ENCODE measurements at regions not wholly inside any gene's neighbourhood (a gene's known extent, or its start where the extent isn't known, plus 50 kb on each side); places are given as distances from the start of the nearest gene placed in this dataset.

DNA sequence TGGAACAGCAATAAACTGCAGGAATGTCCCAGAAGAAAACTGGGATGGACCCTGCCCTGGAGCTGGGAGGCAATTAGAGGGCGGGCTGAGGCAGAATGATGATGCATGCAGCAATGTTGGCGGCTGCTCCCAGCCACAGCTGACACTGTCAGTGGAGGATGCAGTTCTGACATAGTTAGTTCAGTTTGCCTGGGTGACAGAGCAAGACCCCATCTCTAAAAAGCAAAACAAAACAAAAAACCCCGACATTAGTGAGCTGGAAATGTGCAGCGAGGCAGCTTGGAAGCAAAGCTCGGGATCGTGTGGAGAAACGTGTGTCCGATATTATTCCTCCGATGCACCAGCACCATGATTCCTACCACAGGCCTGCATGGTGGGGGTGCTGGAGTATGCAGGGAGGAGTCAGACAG, 110.1 kb upstream of the UQCRFS1 start:
- DNase-seq (ENCODE audit: low read depth in 4 of 4, low spot score in 1 of 4) = no peak

DNA sequence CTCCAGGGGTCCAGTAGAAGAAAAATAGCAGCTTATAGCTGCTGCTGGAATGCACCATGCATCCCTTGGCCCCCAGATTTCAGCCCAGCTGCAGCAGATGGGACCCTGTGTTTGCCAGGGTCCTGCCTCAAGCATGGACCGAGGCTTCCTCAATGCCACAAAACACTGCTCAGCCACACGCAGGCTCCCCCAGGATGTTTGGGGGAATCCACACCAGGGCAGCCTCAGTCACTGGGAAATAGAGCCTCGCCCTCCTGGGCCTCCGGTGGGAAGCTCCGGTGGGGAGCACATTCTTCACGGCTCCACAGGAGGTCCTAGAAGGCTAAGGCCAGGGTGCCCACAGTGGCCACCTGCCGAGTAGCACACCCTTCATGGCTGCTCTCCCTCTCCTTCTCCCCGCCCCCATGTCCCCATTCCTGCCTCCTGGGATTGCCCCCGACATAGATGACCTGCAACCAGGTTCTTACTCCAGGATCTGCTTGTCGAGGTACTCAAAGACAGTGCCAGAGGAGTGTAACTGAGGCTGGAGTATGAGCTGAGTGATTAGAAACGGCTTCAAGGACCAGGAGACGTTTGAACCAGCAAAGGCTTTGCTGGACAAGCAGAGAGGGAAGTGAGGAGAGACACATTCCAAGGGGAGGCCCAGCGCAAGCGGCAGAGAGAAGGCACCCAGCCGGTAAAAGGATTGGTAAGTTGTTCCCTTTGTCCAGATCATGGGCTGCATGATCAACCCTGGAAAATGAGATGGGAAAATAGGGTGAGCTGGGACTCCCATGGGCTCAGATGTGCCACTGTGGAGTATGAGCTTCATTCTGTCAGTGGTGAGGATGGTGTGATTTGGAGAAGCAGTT, 110.7 kb upstream of the UQCRFS1 start:
- no peak for DNase-seq (ENCODE audit: low read depth in 4 of 4, low spot score in 1 of 4)

DNA sequence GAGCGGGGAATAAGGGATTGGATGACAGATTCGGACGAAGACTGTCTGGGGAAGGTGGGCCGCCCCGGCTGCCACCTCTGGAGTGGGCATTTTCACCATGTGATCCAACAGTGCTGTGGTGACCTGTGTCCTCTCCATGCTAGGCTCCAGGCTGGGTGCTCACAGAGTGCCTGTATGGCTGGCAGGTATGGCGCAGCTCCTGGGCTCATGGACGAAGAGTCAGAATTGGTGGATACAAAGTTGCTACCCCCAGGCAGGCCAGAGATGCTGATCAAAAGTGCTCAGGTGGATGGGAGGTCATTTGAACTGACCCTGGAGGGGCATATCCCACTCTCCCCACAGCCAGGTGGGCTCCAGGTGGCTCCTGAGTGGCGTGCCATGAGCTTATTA, 111.3 kb upstream of the UQCRFS1 start:
- DNase-seq (ENCODE audit: low read depth in 4 of 4, low spot score in 1 of 4) = no peak

DNA sequence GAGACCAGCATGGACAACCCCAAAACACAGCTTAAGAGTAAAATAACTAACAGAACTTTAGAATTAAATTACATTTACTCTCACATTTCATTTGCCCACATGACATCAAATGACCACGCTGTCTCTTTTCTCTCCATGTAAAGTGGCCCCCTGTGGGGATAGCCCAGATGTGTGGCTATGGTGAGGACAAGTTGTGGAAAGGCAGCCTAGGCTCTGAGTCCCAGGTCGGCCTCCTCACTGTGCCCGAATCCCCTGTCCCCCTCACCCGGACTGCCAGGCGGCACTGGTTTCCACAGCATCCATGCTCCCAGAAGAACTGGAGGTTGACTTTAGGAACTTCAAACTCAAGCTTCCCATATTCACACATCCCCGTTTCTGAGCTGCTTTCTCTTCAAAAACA, 111.8 kb upstream of the UQCRFS1 start:
- DNase-seq (ENCODE audit: low read depth in 4 of 4, low spot score in 1 of 4) = no peak

DNA sequence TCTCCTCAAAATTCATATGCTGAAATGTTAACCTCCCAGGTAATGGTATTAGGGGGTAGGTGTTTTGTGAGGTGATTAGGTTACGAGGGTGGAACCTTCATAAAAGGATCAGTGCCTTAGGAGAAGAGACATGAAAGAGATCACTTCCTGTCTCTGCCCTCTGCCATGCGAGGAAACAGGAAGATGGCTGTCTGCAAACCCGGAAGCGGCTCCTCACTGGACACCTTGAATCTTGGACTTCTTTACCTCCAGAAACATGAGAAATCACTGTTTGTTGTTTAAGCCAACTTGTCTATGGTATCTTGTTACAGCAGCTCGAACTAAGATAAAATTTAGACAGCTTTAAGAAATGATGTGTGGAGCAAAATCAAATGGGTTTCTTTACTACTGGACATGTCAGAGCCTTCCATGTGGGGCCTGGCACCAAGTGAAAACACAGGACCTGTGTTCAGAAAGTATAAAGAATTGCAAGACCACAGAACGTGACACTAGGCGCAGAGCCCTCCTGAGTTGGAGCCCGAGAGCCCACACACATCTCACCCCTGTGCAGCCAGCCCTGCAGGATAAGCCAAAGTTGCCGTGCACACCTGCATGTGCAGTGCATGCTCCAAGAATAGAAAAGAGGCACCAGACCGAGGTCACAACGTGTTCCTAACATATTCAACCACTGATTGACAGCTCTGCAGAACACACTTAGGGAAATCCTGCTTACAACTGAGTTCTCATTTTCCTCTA, 112.5 kb upstream of the UQCRFS1 start:
- DNase-seq (ENCODE audit: low read depth in 4 of 4, low spot score in 1 of 4) = no peak

DNA sequence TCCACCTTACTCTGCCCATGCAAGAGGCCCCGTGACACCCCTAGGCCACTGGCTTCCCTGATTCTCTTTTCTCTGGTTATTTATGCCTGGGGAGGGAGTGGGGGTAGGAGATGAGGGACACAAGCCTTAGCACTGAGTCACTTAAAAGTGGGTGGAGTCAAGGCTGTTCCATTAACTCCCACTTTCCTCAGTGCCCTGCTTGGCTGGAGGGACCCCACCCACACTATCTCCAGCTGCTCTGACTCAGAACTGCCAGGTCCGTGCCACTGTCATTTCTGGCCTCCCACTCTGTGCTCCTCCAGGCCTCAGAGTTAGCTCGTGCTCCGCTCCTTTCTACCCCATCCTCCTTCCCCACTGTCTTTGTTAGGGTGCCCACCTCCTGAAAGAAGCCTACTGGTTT, 113.4 kb upstream of the UQCRFS1 start:
- no peak for DNase-seq (ENCODE audit: low read depth in 4 of 4, low spot score in 1 of 4)

DNA sequence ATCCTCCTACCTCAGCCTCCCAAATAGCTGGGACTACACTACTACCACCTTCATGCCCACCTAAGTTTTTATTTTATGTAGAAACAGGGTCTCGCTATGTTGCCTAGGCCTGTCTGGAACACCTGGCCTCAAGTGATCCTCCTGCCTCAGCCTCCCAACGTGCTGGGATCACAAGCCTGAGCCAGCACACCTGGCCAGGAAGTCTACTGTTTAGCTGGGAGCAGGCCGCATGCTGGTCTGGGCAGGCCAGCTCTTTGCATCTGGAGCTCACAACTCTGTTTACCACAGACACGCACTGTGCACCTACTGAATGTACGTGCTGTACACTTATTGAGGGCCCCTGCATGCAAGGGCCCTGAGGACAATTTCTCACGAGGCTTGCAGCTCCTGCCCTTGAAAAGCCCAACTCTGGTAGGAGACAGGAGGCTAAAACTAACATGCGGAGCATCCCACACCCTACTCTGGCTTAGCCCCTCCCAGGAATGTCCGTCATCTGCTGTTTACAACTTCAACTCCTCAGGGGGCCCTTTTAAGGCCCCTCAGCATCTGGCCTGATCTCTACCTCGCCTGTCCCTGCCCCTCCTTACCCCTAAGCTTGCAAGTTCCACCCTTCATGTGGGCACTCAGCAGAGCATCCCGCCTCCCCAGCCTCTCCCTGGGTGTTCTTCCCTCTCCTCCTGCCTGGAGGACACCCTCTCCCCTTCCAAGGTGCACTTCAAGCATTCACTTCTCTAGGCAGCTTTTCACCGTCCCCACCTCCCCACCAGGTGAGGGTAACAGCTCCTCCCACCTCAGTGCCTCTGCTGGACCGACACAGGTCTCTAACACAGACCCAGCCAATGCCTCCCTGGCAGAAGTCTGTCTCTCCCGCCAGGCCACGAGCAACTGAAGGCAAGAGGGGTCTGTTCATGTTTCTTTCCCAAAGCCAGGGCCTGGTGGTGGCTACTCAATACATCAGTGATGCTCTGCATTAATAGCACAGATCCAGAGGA, 114.2 kb upstream of the UQCRFS1 start:
- DNase-seq (ENCODE audit: low read depth in 4 of 4, low spot score in 1 of 4) = no peak

DNA sequence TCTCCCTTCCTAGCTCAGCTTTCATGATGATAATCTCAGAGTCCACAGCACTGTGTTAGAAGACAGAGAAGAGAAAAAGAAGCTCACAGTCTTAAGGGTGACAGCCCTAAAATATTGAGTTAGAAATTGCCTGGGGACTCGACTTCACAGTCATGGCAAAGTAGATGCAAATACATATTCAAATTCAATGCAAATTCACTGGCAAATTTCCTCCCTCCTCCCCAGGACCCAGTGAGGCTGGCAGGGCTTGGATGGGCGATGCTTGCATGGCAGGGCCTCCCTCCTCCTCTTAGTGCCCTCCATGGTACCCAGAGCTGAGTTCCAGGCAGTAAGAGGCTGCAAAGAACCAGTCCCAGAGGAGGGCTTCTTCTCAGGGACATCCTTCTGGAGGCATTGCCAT, 115.6 kb upstream of the UQCRFS1 start:
- no peak for DNase-seq (ENCODE audit: low read depth in 4 of 4, low spot score in 1 of 4)

DNA sequence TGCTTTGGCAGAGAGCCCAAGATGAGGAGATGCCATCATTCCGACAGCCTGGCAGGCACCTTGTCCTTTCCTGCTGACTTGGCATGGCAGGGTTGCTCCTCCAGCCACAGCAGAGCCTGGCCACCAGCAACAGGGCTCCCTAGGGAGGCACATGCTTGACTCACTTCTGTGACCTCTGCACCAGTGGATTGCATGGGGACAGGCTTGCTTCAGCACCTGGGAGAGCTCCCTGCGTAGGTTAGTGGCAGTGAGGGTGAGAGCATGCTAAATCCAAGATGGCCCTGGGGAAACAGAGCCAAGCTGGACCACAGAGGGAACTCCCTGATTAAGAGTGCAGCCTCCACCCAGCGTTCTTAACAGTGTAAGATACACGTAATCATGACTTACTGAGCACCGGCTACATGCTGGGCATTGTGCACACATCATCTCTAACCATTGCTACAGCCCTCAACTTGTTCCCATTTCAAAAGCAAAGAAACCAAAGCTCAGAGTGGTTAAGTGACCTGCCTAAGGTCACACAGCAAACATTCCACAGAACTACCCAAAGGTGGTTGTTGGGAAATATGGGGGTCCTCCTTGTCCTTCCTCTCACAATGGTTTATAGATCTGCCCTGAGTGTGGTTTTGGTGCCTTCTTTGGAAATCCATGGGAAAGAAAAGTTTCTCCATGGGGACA, 116.6 kb upstream of the UQCRFS1 start:
- DNase-seq (ENCODE audit: low read depth in 4 of 4, low spot score in 1 of 4) = no peak

DNA sequence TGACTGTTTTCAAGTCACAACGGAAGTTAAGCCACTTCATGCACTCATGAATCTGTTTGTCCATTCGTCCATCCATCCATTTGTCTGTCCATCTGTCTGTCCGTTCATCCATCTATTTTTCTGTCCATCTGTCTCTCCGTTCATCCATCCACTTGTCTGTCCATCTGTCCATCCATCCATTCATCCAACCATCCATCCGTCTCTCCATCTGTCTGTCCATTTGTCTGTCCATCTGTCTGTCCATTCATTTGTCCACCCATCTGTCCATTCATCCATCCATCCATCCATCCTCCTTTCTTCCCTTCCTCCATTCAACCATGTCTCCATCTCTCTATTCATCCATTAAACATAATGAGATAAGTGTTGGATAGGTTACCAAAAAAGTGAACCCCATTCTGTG, 123.5 kb upstream of the UQCRFS1 start:
- no peak for DNase-seq (ENCODE audit: low read depth in 4 of 4, low spot score in 1 of 4)

DNA sequence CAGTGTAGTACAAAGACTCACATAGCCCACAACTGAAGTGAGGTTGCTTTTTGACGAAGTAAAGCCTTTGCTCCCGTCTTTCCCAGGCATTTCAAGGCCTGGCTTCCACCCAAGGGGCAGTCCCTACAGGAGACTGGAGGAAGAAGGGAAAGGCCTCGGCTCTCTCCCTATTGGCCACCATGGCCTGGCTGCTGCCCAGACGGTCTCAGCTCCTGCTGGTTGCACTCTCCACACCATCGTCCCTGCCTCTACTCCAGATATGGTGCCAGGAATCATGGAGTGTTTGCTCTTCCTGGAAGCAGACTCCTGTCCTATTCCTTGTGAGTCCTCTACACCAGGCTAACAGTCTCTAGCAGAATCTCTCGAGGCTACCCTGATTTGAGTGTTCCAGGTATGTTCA, 124.1 kb upstream of the UQCRFS1 start:
- no peak for DNase-seq (ENCODE audit: low read depth in 4 of 4, low spot score in 1 of 4)

DNA sequence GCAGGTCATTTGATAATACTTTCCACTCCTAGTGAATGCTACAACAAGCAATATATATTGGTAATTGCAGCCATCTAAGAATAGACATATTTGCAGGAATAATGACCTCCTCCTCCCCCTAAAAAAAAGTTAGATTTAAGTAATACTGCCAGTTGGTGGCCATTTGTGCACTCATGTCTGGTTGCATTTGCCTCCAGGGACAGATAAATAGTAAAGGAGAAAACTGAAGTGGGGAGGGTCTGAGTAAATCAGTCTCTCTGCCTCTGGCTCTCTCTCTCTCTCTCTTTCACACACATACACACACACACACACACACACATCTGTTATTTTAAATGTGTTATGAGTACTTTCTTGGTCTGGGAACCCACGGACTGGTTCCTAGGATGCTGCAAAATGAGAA, 125.5 kb upstream of the UQCRFS1 start:
- DNase-seq (ENCODE audit: low read depth in 4 of 4, low spot score in 1 of 4) = no peak

DNA sequence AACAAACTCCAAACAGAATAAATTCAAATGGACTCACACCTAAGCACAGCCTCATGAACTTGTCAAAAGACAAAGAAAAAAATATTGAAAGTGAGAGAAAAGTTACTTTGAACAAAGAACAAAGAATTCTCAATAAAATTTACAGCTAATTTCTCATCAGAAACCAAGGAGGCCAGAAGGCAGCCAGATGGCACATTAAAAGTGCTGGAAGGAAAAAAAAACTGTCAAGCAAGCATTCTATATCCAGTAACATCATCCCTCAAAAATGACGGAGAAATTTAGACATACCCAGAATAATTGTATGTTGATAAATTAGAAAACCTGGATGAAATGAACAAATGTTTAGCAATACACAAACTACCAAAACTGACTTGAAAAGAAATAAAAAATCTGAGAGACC, 129.8 kb upstream of the UQCRFS1 start:
- no peak for DNase-seq (ENCODE audit: low read depth in 4 of 4, low spot score in 1 of 4)

DNA sequence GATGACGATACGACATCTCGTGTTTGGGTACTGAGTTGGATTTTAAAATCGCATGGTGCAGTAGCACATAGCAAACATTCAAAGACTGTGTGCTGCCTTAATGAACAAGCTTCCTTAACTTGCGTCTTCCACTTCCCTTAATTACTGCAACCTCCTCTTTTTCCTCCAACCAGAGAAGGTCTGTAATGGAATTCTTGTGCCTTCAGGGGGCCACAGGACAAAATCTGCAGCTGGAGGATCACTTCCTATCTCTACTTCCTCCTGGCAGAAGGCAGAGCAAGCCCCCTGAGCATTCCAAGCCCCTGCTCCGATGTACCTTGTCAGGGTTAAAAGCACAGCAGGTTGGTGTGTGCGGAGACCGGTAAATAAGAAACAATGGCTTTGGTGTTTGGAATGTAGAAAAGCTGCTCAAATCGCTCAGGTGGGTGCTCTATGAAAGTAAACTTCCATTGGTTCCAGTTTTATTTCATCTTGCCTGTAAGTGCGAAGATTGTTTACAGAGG, 151.3 kb upstream of the UQCRFS1 start:
- no peak for DNase-seq (ENCODE audit: low read depth in 4 of 4, low spot score in 1 of 4)

DNA sequence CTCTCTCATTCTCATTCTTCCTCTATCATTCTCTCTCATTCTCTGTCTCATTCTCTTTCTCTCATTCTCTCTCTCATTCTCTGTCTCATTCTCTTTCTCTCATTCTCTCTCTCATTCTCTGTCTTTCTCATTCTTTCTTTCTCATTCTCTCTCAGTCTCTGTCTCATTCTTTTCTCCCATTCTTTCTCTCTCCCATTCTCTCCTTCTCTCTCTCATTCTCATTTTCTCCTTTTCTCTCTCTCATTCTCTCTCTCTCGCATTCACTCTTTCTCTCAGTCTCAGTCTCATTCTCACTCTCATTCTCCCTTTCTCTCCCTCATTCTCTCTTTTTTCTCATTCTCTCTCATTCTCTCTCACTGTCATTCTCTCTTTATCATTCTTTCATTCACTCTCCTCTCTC, 152.0 kb upstream of the UQCRFS1 start:
- no peak for DNase-seq (ENCODE audit: low read depth in 4 of 4, low spot score in 1 of 4)

DNA sequence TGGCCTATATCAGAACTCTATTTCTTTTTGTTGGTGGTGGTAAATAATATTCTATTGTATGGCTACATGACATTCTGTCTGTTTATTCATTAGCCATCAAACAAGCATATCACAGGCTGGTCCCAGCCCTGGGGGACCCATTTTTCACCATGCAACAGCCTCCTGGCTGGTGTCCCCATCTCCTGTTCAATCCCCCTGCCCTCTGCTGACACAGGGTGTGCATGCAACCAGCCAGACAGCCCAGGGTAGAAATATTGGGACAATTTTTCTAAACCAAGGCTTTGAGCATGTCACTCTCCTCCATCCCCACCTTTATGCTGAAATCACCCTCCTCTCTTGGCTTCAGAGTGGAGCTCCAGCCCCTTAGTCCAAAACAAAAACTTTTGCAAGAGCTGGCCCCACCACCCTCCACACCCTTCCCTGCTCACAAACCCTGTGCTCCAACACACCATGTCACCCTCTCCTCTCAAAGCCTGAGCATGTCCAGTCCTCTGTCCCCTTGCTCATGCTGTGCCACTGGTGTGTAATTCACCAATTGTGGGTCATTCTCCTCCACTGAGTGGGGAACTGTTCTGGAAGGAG, 153.0 kb upstream of the UQCRFS1 start:
- DNase-seq (ENCODE audit: low read depth in 4 of 4, low spot score in 1 of 4) = no peak

DNA sequence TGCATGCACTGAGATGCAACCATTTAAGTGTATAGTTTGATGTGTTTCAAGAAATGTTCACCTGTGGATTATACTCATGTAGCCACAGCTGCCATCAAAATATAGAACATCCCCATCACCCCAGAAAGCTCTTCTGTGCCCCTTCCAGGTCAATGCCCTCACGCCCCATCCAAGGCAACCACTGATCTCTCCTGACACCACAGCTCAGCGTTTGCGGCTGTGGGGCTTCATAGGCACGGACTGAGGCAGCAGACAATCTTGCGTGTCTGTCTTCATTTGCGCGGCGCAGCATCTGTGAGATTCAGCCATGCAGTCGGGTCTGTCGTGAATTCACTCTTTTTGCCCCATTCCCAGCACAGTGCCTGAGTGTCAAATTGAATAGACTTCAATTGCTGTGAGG, 153.8 kb upstream of the UQCRFS1 start:
- no peak for DNase-seq (ENCODE audit: low read depth in 4 of 4, low spot score in 1 of 4)

DNA sequence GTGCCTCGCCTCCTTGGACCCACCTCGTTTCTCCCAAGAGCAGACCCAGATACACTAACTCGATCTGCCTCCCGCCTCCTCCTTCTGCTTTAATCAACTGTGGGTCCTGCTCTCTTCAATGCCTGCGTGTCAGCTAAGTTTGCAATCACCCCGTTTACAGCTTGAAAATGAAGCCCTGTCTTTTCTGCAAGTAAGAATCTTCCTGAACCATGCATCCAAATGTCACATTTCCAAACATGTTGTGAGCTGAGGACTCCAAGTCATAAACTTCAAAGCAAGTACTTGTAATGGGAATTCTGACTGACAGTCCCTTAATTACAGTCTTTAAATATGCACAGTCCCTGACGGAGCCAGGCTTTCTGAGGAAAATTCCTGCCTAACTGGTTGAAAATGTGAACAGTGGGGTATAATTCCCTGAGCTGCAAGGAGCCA, 154.9 kb upstream of the UQCRFS1 start:
- no peak for DNase-seq (ENCODE audit: low read depth in 4 of 4, low spot score in 1 of 4)

DNA sequence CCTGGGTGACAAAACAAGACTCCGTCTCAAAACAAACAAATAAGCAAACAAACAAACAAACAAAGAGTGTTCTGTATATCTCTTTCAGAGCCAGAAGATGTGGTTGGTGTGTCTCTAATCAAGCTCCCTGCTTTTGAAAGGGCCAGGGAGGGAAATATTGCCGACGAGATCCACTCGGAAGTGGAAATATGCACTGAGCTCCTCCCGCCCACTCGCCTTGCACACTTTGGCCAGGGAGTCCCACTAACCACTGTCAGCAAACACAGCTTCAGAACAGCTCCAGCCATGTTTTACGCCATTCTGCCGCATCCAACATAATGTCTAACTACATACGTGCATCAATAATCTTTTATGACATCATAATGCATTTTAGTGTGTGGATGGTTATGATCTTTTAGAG, 155.5 kb upstream of the VSTM2B start:
- DNase-seq (ENCODE audit: low read depth in 4 of 4, low spot score in 1 of 4) = no peak

All from stimulated activated CD4-positive, alpha-beta T cell treated with anti-CD3 and anti-CD28 coated beads, Interleukin-1b, Interleukin-23, amount 100 ng/mL, for 24 hours (primary cell).